Kidney (tissue), 13 donors: ENCODE measurements at regions not wholly inside any gene's neighbourhood (a gene's known extent, or its start where the extent isn't known, plus 50 kb on each side); places are given as distances from the start of the nearest gene placed in this dataset.

ENCODE experiments used
- DNase-seq, 5 donors: peaks; one replicate each; pipeline ENCODE4 v3.0.0-alpha.2; 2013 to 2020
- FAIRE-seq: peaks from 2 replicates; lab custom pipeline; 2012; peaks lifted over from hg19 to GRCh38; lab: Jason Lieb, UNC
- H3K27ac ChIP-seq, 2 donors: one replicate each; pipeline ENCODE4 v1.7.0; 2013; ENCODE audit warnings: low read depth in 2 of 2, low read length in 2 of 2, inconsistent platforms in 1 of 2
- H3K27me3 ChIP-seq: one replicate; pipeline ENCODE4 v1.7.1; 2013; ENCODE audit warnings: low read length, inconsistent platforms; ENCODE audit not compliant: control insufficient read depth, insufficient read depth
- H3K36me3 ChIP-seq, 3 donors: one replicate each; pipeline versions ENCODE4 v1.7.0 to v1.7.1; 2013; ENCODE audit warnings: low read length in 3 of 3, control low read depth in 1 of 3, inconsistent platforms in 1 of 3; ENCODE audit not compliant: insufficient read depth in 3 of 3, control insufficient read depth in 2 of 3
- H3K4me1 ChIP-seq, 3 donors: one replicate each; pipeline versions ENCODE4 v1.7.0 to v1.7.1; 2013; ENCODE audit warnings: low read length in 3 of 3, inconsistent platforms in 1 of 3, low read depth in 1 of 3; ENCODE audit not compliant: control insufficient read depth in 2 of 3, insufficient read depth in 2 of 3
- H3K4me3 ChIP-seq, 3 donors: one replicate each; pipeline versions ENCODE4 v1.7.0 to v1.8.1; 2013; ENCODE audit warnings: low read length in 3 of 3, control low read depth in 1 of 3, inconsistent platforms in 1 of 3
- H3K9ac ChIP-seq, 3 donors: one replicate each; pipeline versions ENCODE4 v1.7.0 to v1.7.1; 2013; ENCODE audit warnings: low read length in 3 of 3, control low read depth in 1 of 3, inconsistent platforms in 1 of 3
- H3K9me3 ChIP-seq, 3 donors: one replicate each; pipeline versions ENCODE4 v1.7.0 to v1.7.1; 2013; ENCODE audit warnings: low read length in 3 of 3, control low read depth in 1 of 3, inconsistent platforms in 1 of 3; ENCODE audit not compliant: control insufficient read depth in 2 of 3, insufficient read depth in 1 of 3
- CTCF ChIP-seq: IDR thresholded peaks from 3 replicates; pipeline ENCODE4 v1.5.1; 2012; ENCODE audit warnings: mild to moderate bottlenecking, moderate library complexity, borderline replicate concordance; ENCODE audit not compliant: insufficient read depth; ENCODE audit errors: extremely low read depth
- intact Hi-C: fragments of 100-400 bp; cut with DNase I; formaldehyde crosslinking; loops from one replicate; pipeline ENCODE4 v1.11.1; 2022
- donor health status: control.
- donor health status: control.
- donor health status: control.
- donor health status: control.
- donor health status: control.
- donor health status: DM: yes; HTN: yes; CAD: no.
- donor health status: Normal renal cell carcinoma (clear cell type).

GRCh38 chr2:166637051-166637450 is 143.0 kb upstream of the SCN7A start:
- Histone ChIP-seq H3K9me3 (peaks cover 0 to 9% (median 0%) of the 10 kb centered on the region in 3 donors), H3K4me1 (no peaks in the 10 kb centered on the region), H3K27ac (no peak overlapping the region), H3K27me3 (no peaks in the 10 kb centered on the region), H3K9ac (no peak overlapping the region), H3K4me3 (no peak overlapping the region), H3K36me3 (no peaks in the 10 kb centered on the region)
- DNase-seq (no peak), FAIRE-seq (no peak)
- intact Hi-C loops, result no loop called here
- no peak for TF ChIP-seq CTCF

- H3K27ac ChIP-seq, result no peak overlapping the region
- H3K36me3 ChIP-seq, result no peaks in the 10 kb centered on the region
- intact Hi-C loops, result no loop called here
- no peak overlapping the region for H3K9ac ChIP-seq
- H3K9me3 ChIP-seq, result peaks cover 0 to 18% (median 0%) of the 10 kb centered on the region in 3 donors
- no peak overlapping the region for H3K4me3 ChIP-seq
- no peaks in the 10 kb centered on the region for H3K4me1 ChIP-seq
- no peak for DNase-seq
- TF ChIP-seq CTCF, result no peak
- H3K27me3 ChIP-seq, result no peaks in the 10 kb centered on the region
- FAIRE-seq, result no peak
Measured at GRCh38 chr2:166634706-166635105, 140.7 kb upstream of the SCN7A start.

- TF ChIP-seq CTCF, result no peak
- intact Hi-C loops, result no loop called here
- Histone ChIP-seq H3K36me3 (no peaks in the 10 kb centered on the region), H3K27ac (no peak overlapping the region), H3K9me3 (peaks cover 0 to 18% (median 0%) of the 10 kb centered on the region in 3 donors), H3K4me1 (no peaks in the 10 kb centered on the region), H3K9ac (no peak overlapping the region), H3K4me3 (no peak overlapping the region), H3K27me3 (no peaks in the 10 kb centered on the region)
- FAIRE-seq (no peak), DNase-seq (peak in 3 of 5 donors; percentile 29 to 64 (median 48))
Measured at GRCh38 chr2:166632616-166633015, 138.6 kb upstream of the SCN7A start.
